ENCODE measurements at regions not wholly inside any gene's neighbourhood (a gene's known extent, or its start where the extent isn't known, plus 50 kb on each side); places are given as distances from the start of the nearest gene placed in this dataset.

- BruUV-seq (replicated peaks) = no TSS peak
- ChIA-PET SMC1A (ENCODE audit: uncharacterized antibody, unreplicated experiment) (interaction anchor here (1.1 to 1.2 kb wide), 3 partner anchors 9 to 16 kb away, joined by 3 read pairs; no protein-coding TSS in a partner anchor), RAD21 (ENCODE audit: unreplicated experiment) (interaction anchor here (0.9 to 2.3 kb wide), 2 partner anchors 17 to 92 kb away, joined by 3 to 6 read pairs; no protein-coding TSS in a partner anchor), CTCF (interaction anchor here (1.0 to 1.4 kb wide), 5 partner anchors 20 to 133 kb away, joined by 3 to 5 read pairs (median 4); no protein-coding TSS in a partner anchor), POLR2A (interaction anchor here (1.4 to 2.2 kb wide), 4 partner anchors 9 to 91 kb away, joined by 3 to 7 read pairs (median 4); partner anchors contain the start of gene IRF2BPL)
- DNase-seq (ENCODE audit: low read depth, low spot score) (no peak), FAIRE-seq (no peak), ATAC-seq (no peak)
- no peaks in the 10 kb centered on the region for H3K27me3 ChIP-seq (replicated peaks in 1 of 2; ENCODE audit: control insufficient read depth in 2 of 2, insufficient read depth in 2 of 2, low read length in 1 of 2)
- H3K4me3 ChIP-seq = no peak overlapping the region
- no peaks in the 10 kb centered on the region for H4K20me1 ChIP-seq (ENCODE audit: control insufficient read depth, insufficient read depth)
- WGBS (ENCODE audit: insufficient coverage, insufficient replicate concordance, low lambda C conversion rate, missing lambda C conversion rate) = 64% methylated on average over 15 of the region's 15 CpGs
- H2AFZ ChIP-seq (ENCODE audit: control insufficient read depth, low read depth, low read length) = no peak overlapping the region
- TF ChIP-seq CREM (IDR thresholded peaks at IDR 0.05; ENCODE audit: low read depth) = no peak
- in situ Hi-C loops (cut with MboI) = no loop called here
- no peak overlapping the region for H3K4me2 ChIP-seq (ENCODE audit: control insufficient read depth, insufficient read depth)
- H3K9me3 ChIP-seq (replicated peaks; ENCODE audit: control insufficient read depth, insufficient read depth, low read length) = no peaks in the 10 kb centered on the region
- H3K79me2 ChIP-seq (ENCODE audit: control insufficient read depth, insufficient read depth, low read length) = no peaks in the 10 kb centered on the region
- H3K9ac ChIP-seq (ENCODE audit: control insufficient read depth, insufficient read depth, low read length) = no peak overlapping the region
- no peaks in the 10 kb centered on the region for H3K36me3 ChIP-seq (ENCODE audit: control insufficient read depth in 2 of 2, insufficient read depth in 2 of 2, low read length in 1 of 2)
- H3K27ac ChIP-seq (ENCODE audit: control insufficient read depth, insufficient read depth) = no peak overlapping the region
- peaks cover 4% of the 10 kb centered on the region for H3K4me1 ChIP-seq (ENCODE audit: control insufficient read depth, insufficient read depth, low read length)
- intact Hi-C loops (cut with micrococcal nuclease; ENCODE audit: unreplicated experiment) = no loop called here
Observed at GRCh38 chr14:76937181-76938091, 91.1 kb downstream of the IRF2BPL start.

GRCh38 chr14:76936483-76936882 lies 92.0 kb downstream of the IRF2BPL start:
- H3K9me3 ChIP-seq (replicated peaks; ENCODE audit: control insufficient read depth, insufficient read depth, low read length) = no peaks in the 10 kb centered on the region
- no peaks in the 10 kb centered on the region for H3K36me3 ChIP-seq (ENCODE audit: control insufficient read depth in 2 of 2, insufficient read depth in 2 of 2, low read length in 1 of 2)
- CTCF ChIA-PET = interaction anchor here (1.0 to 1.6 kb wide), 6 partner anchors 17 to 134 kb away, joined by 3 to 5 read pairs (median 4); no protein-coding TSS in a partner anchor
- WGBS (ENCODE audit: insufficient coverage, insufficient replicate concordance, low lambda C conversion rate, missing lambda C conversion rate) = 71% methylated on average over 5 of the region's 7 CpGs
- no peaks in the 10 kb centered on the region for H3K79me2 ChIP-seq (ENCODE audit: control insufficient read depth, insufficient read depth, low read length)
- intact Hi-C loops (cut with micrococcal nuclease; ENCODE audit: unreplicated experiment) = no loop called here
- in situ Hi-C loops (cut with MboI) = no loop called here
- SMC1A ChIA-PET (ENCODE audit: uncharacterized antibody, unreplicated experiment) = interaction anchor here (0.6 to 1.2 kb wide), 5 partner anchors 8 to 99 kb away, joined by 3 read pairs; no protein-coding TSS in a partner anchor
- FAIRE-seq (no peak), ATAC-seq (no peak), DNase-seq (ENCODE audit: low read depth, low spot score) (no peak)
- H4K20me1 ChIP-seq (ENCODE audit: control insufficient read depth, insufficient read depth) = no peaks in the 10 kb centered on the region
- H3K4me2 ChIP-seq (ENCODE audit: control insufficient read depth, insufficient read depth) = no peak overlapping the region
- H2AFZ ChIP-seq (ENCODE audit: control insufficient read depth, low read depth, low read length) = no peak overlapping the region
- no TSS peak for BruUV-seq (replicated peaks)
- H3K4me3 ChIP-seq = no peak overlapping the region
- no peak overlapping the region; the same call in 1 of the 2 replicates for H3K9ac ChIP-seq (ENCODE audit: control insufficient read depth, insufficient read depth, low read length)
- RAD21 ChIA-PET (ENCODE audit: unreplicated experiment) = interaction anchor here (2.3 kb wide), 1 partner anchor 16 kb away, joined by 6 read pairs; no protein-coding TSS in a partner anchor
- POLR2A ChIA-PET = interaction anchor here (1.4 to 2.2 kb wide), 4 partner anchors 8 to 92 kb away, joined by 3 to 7 read pairs (median 4); partner anchors contain the start of gene IRF2BPL
- H3K27ac ChIP-seq (ENCODE audit: control insufficient read depth, insufficient read depth) = no peak overlapping the region
- H3K4me1 ChIP-seq (ENCODE audit: control insufficient read depth, insufficient read depth, low read length) = no peaks in the 10 kb centered on the region; the same call in 1 of the 2 replicates
- H3K27me3 ChIP-seq (replicated peaks in 1 of 2; ENCODE audit: control insufficient read depth in 2 of 2, insufficient read depth in 2 of 2, low read length in 1 of 2) = no peaks in the 10 kb centered on the region
- TF ChIP-seq NFYA (IDR thresholded peaks at IDR 0.05; ENCODE audit: borderline replicate concordance, low read depth, low read length) = no peak
- no peak for TF ChIP-seq ZBTB40 (IDR thresholded peaks at IDR 0.05; ENCODE audit: borderline replicate concordance)
- TF ChIP-seq RBBP5 (conservative IDR thresholded peaks at IDR 0.05) = no peak
- TF ChIP-seq FOS (IDR thresholded peaks at IDR 0.05; ENCODE audit: borderline replicate concordance, extremely low read depth, insufficient read length) = no peak
- no peak for TF ChIP-seq ZBTB4 (CRISPR knock-in tag; IDR thresholded peaks at IDR 0.05)

All from GM12878 (cell line).